Stomach (tissue), 8 donors: ENCODE measurements at regions not wholly inside any gene's neighbourhood (a gene's known extent, or its start where the extent isn't known, plus 50 kb on each side); places are given as distances from the start of the nearest gene placed in this dataset.
A peak's percentile ranks its signal among the peaks of the same experiment; 100 is the strongest.

Source experiments
- DNase-seq, 2 donors: peaks; one replicate each; pipeline versions ENCODE4 v3.0.0 to v3.0.0-alpha.2; 2013 to 2019
- H3K27ac ChIP-seq, 5 donors: fragments of 200-600 bp in 4 of 5; sonication (generic) in 4 of 5; one replicate each; pipeline ENCODE4 v1.5.1; 2013 to 2019; ENCODE audit warnings: mild to moderate bottlenecking in 1 of 5, moderate library complexity in 1 of 5
- H3K27me3 ChIP-seq, 3 donors: fragments of 200-600 bp; sonication (generic); one replicate each; pipeline ENCODE4 v1.5.1; 2017 to 2019; ENCODE audit warnings: mixed run types in 1 of 3
- H3K36me3 ChIP-seq, 4 donors: fragments of 200-600 bp; sonication (generic); 1 replicate in 3 of 4; 2 replicates in 1 of 4; pipeline ENCODE4 v1.5.1; 2016 to 2019
- H3K4me1 ChIP-seq, 4 donors: fragments of 200-600 bp; sonication (generic); one replicate each; pipeline ENCODE4 v1.5.1; 2016 to 2019
- H3K4me3 ChIP-seq, 4 donors: fragments of 200-600 bp; sonication (generic) in 3 of 4; one replicate each; pipeline ENCODE4 v1.5.1; 2016 to 2019; ENCODE audit warnings: mild to moderate bottlenecking in 1 of 4
- H3K9me3 ChIP-seq, 4 donors: fragments of 200-600 bp; sonication (generic); one replicate each; pipeline ENCODE4 v1.5.1; 2016 to 2019
- EP300 ChIP-seq: sonication (generic); formaldehyde crosslinking; IDR thresholded peaks from one replicate; pipeline ENCODE4 v1.6.1; 2017; ENCODE audit warnings: antibody characterized with exemption
- POLR2A ChIP-seq, 4 donors: fragments of 450-650 bp; IDR thresholded peaks; one replicate each; pipeline ENCODE4 v1.6.1; 2016; ENCODE audit warnings: antibody characterized with exemption in 4 of 4, control low read depth in 2 of 4, mild to moderate bottlenecking in 1 of 4, moderate library complexity in 1 of 4
- POLR2AphosphoS5 ChIP-seq, 3 donors: sonication (generic); formaldehyde crosslinking; IDR thresholded peaks; one replicate each; pipeline ENCODE4 v1.6.1; 2016; ENCODE audit warnings: antibody characterized with exemption in 3 of 3
- WGBS, 5 donors: extraction: QIAGEN DNeasy Blood & Tissue Kit in 3 of 5; methylation state at CpG; one replicate each; pipeline versions ENCODE4 v1.1.5 to v1.1.7; 2013 to 2018; 5-methylcytosine and 5-hydroxymethylcytosine counted together
- intact Hi-C: fragments of 100-400 bp; cut with DNase I; formaldehyde crosslinking; loops from one replicate; pipeline ENCODE4 v1.15.1; 2023; ENCODE audit warnings: low total_unique reads
- TF ChIP-seq, protein P1 (sequence below), 7 experiments: fragments of 450-650 bp in 4 of 7; fragments of 200-600 bp in 3 of 7; sonication (generic) in 3 of 7; IDR thresholded peaks; one replicate each; pipeline ENCODE4 v1.5.1; 2016 to 2019; ENCODE audit warnings: antibody characterized with exemption in 7 of 7, control low read depth in 2 of 7, mild to moderate bottlenecking in 1 of 7
- donor health status: healthy with polysubstance abuse.
- donor health status: Bipolar disorder and iron deficiency.
- donor health status: healthy.

DNA sequence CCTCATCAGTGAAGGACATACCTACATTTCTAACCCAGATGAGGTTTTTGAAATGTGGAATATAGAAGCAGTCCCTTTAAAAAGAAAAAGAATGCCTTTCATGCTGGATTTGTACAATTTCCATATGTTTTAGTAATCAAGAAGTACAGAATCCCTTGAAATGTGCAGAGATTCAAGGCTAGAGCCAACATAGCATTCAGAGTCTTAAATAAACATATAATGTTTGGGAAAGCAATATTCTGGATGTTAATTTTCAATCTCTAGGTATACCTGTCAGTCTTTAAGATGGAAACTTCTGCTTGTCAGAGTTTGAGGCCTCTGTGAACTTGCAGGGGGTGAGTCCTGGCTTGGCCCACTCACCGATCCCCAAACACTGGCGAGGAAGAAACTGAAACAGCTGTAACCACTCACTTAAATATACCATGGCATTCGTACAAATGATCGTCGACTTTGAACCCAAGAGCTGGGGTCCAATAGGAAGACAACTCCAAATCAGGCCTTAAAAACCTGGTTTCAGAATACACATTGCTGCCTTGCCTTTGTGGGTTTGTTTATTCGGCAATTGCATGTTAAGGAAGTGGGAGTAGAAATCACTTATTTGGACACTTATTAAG lies 132.8 kb upstream of the NCK2 start:
- peak overlapping the region in 4 of 5 donors; percentile 8 to 45 (median 20) for H3K27ac ChIP-seq

DNA sequence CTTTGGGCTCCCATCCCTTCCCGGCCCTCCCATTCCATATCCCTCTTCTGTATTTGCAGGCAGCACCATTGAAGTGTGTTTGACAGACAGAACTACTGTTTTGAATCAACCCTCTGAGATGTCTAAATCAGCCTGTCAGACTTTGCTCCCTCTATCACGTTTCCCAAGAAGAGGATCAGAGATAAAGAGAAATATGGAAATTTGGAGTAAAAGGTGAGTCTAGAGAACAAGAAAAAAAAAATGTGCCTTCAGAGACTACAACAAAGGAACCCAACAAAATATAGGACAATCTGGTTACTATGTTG lies 133.4 kb upstream of the NCK2 start:
- Histone ChIP-seq H3K4me1 (peaks cover 0 to 44% (median 31%) of the 10 kb centered on the region in 4 donors), H3K27ac (peak overlapping the region in 1 of 5 donors; percentile 45), H3K27me3 (no peaks in the 10 kb centered on the region), H3K4me3 (no peak overlapping the region), H3K9me3 (no peaks in the 10 kb centered on the region), H3K36me3 (no peaks in the 10 kb centered on the region)
- 57 to 67% (median 65%) methylated on average over 2 of the region's 2 CpGs for WGBS, 5 donors
- intact Hi-C loops: no loop called here
- no peak for TF ChIP-seq EP300
- TF ChIP-seq, protein P1, sequence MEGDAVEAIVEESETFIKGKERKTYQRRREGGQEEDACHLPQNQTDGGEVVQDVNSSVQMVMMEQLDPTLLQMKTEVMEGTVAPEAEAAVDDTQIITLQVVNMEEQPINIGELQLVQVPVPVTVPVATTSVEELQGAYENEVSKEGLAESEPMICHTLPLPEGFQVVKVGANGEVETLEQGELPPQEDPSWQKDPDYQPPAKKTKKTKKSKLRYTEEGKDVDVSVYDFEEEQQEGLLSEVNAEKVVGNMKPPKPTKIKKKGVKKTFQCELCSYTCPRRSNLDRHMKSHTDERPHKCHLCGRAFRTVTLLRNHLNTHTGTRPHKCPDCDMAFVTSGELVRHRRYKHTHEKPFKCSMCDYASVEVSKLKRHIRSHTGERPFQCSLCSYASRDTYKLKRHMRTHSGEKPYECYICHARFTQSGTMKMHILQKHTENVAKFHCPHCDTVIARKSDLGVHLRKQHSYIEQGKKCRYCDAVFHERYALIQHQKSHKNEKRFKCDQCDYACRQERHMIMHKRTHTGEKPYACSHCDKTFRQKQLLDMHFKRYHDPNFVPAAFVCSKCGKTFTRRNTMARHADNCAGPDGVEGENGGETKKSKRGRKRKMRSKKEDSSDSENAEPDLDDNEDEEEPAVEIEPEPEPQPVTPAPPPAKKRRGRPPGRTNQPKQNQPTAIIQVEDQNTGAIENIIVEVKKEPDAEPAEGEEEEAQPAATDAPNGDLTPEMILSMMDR (IDR thresholded peaks at IDR 0.05): no peak
- no peak for TF ChIP-seq POLR2AphosphoS5 (IDR thresholded peaks at IDR 0.05)
- no peak for TF ChIP-seq POLR2A (IDR thresholded peaks at IDR 0.05)
- DNase-seq: no peak

More for the DNA sequence above, 132.8 kb upstream of the NCK2 start:
- TF ChIP-seq POLR2AphosphoS5 (IDR thresholded peaks at IDR 0.05) (no peak), POLR2A (IDR thresholded peaks at IDR 0.05) (no peak), EP300 (no peak)
- TF ChIP-seq, protein P1 (IDR thresholded peaks at IDR 0.05): no peak
- Histone ChIP-seq H3K9me3 (no peaks in the 10 kb centered on the region), H3K4me1 (peaks cover 0 to 44% (median 31%) of the 10 kb centered on the region in 4 donors), H3K27me3 (no peaks in the 10 kb centered on the region), H3K36me3 (no peaks in the 10 kb centered on the region), H3K4me3 (no peak overlapping the region)
- peak in 1 of 2 donors; percentile 76 for DNase-seq
- WGBS, 5 donors: 21 to 51% (median 23%) methylated on average over 6 of the region's 6 CpGs
- intact Hi-C loops: no loop called here

DNA sequence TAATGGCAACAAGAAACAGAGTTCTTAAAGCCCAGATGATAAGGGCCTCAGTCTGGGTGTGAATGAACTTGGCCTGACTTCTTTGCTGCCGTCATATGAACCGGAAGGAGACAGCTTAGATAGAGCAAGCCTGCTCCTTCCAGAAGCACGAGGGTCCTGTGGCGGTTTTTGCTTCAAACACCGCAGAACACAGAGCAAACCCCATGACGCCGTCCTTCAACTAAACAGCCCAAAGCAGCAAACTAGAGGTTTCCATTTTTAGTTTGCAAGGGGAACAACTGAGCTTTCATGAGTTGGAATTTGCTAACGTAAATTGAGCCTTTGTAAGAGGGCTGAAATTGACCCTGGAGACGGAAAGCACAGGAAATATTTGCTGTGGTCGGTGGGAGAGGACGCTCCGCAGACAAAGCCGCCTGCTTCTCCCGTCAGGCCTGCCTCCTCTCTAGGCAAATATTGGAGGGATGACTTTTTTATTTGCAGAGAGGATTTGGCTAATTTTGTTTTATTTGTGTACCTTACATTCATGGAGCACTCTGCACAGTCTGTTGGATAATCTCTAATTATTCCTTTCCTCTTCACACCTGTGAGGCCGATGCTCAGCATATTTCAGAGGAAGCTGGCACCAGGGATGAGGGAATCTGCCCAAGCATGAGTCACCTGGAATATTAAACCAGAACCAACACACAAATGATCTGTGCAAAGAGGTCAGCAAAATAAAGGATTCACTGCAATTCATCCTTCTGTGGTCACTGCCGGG lies 134.0 kb upstream of the NCK2 start:
- Histone ChIP-seq H3K4me1 (peaks cover 0 to 46% (median 33%) of the 10 kb centered on the region in 4 donors), H3K4me3 (no peak overlapping the region), H3K36me3 (no peaks in the 10 kb centered on the region), H3K27ac (peak overlapping the region in 2 of 5 donors; percentile 37 to 45), H3K27me3 (no peaks in the 10 kb centered on the region), H3K9me3 (no peaks in the 10 kb centered on the region)
- TF ChIP-seq POLR2A (IDR thresholded peaks at IDR 0.05) (no peak), POLR2AphosphoS5 (IDR thresholded peaks at IDR 0.05) (no peak), EP300 (no peak)
- TF ChIP-seq, protein P1 (IDR thresholded peaks at IDR 0.05): no peak
- intact Hi-C loops: no loop called here
- DNase-seq: peak in 1 of 2 donors; percentile 43
- 68 to 80% (median 69%) methylated on average over 16 of the region's 16 CpGs for WGBS, 5 donors

DNA sequence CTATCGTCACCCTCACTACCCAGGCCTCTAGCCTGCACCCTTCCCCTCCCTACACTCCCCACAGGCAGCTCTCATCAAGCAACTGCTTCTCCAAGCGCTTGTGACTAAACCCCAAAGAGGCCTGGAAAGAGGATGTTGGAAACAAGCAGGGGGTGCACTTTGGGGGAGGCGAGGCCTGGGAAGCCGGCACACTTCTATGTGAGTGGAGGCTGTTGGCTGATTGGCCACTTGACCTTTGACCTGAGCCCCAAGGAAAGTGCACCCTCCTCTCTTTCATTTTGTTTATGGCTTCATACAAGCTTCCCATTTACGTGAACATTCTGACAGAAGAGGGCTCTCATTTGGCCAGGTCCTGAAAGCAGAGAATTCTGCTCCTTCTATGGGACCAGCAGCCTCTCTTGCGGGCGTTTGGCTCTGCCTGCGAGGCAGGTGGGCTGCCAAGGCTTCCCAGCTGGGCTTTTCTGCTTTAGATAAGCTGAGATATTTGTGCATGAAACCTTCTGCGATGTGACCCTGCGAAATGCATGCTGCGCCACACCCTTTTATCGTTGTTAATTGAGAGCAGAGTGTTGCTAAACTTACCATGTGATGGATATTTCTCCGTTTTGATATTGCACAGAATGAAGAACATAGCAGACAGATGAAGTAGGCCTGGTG lies 134.8 kb upstream of the NCK2 start:
- Histone ChIP-seq H3K36me3 (no peaks in the 10 kb centered on the region), H3K4me1 (peaks cover 0 to 55% (median 40%) of the 10 kb centered on the region in 4 donors), H3K9me3 (no peaks in the 10 kb centered on the region), H3K4me3 (no peak overlapping the region), H3K27ac (peak overlapping the region in 2 of 5 donors; percentile 11 to 37), H3K27me3 (no peaks in the 10 kb centered on the region)
- intact Hi-C loops: no loop called here
- DNase-seq: no peak
- 45 to 67% (median 59%) methylated on average over 13 of the region's 13 CpGs for WGBS, 5 donors
- TF ChIP-seq, protein P1 (IDR thresholded peaks at IDR 0.05): no peak
- TF ChIP-seq EP300: no peak
- no peak for TF ChIP-seq POLR2AphosphoS5 (IDR thresholded peaks at IDR 0.05)
- TF ChIP-seq POLR2A (IDR thresholded peaks at IDR 0.05): no peak
